Endothelial cell (in vitro differentiated cells): ENCODE measurements at regions not wholly inside any gene's neighbourhood (a gene's known extent, or its start where the extent isn't known, plus 50 kb on each side); places are given as distances from the start of the nearest gene placed in this dataset.

Source experiments
- DNase-seq: peaks from one replicate; pipeline ENCODE4 v3.0.0; 2021; ENCODE audit warnings: low spot score
- H3K27ac Mint-ChIP-seq: one replicate; pipeline ENCODE4 v1.8.0; 2021; ENCODE audit warnings: mixed read lengths, inconsistent platforms; ENCODE audit not compliant: unreplicated experiment
- H3K27me3 Mint-ChIP-seq: one replicate; pipeline ENCODE4 v1.8.0; 2021; ENCODE audit warnings: mild to moderate bottlenecking, moderate library complexity, mixed read lengths, inconsistent platforms; ENCODE audit not compliant: unreplicated experiment
- H3K36me3 Mint-ChIP-seq: one replicate; pipeline ENCODE4 v1.8.0; 2021; ENCODE audit warnings: mild to moderate bottlenecking, low read depth, mixed read lengths, inconsistent platforms; ENCODE audit not compliant: unreplicated experiment
- H3K4me1 Mint-ChIP-seq: one replicate; pipeline ENCODE4 v1.8.0; 2021; ENCODE audit warnings: mild to moderate bottlenecking, mixed read lengths, inconsistent platforms; ENCODE audit not compliant: unreplicated experiment
- H3K4me3 Mint-ChIP-seq: one replicate; pipeline ENCODE4 v1.8.0; 2021; ENCODE audit warnings: mild to moderate bottlenecking, mixed read lengths, inconsistent platforms; ENCODE audit not compliant: unreplicated experiment
- H3K9me3 Mint-ChIP-seq: one replicate; pipeline ENCODE4 v1.8.0; 2021; ENCODE audit warnings: mixed read lengths, inconsistent platforms; ENCODE audit not compliant: unreplicated experiment
- CTCF ChIP-seq: fragments of 200-600 bp; sonication (generic); IDR thresholded peaks from one replicate; pipeline ENCODE4 v1.5.0; 2021; ENCODE audit warnings: antibody characterized with exemption; ENCODE audit not compliant: unreplicated experiment

- no peaks in the 10 kb centered on the region for H3K4me1 Mint-ChIP-seq
- peaks cover 3% of the 10 kb centered on the region for H3K27me3 Mint-ChIP-seq
- H3K4me3 Mint-ChIP-seq = no peak overlapping the region
- H3K27ac Mint-ChIP-seq = no peak overlapping the region
- no peaks in the 10 kb centered on the region for H3K36me3 Mint-ChIP-seq
- no peaks in the 10 kb centered on the region for H3K9me3 Mint-ChIP-seq
- TF ChIP-seq CTCF = no peak
- no peak for DNase-seq
These were observed 59.6 kb upstream of the SHANK2 start for GRCh38 chr11:71311928-71312510.

- Mint-ChIP-seq H3K27me3 (peaks cover 3% of the 10 kb centered on the region), H3K9me3 (no peaks in the 10 kb centered on the region), H3K4me1 (no peaks in the 10 kb centered on the region), H3K36me3 (no peaks in the 10 kb centered on the region), H3K4me3 (no peak overlapping the region), H3K27ac (no peak overlapping the region)
- no peak for TF ChIP-seq CTCF
- DNase-seq = no peak
These were observed 59.0 kb upstream of the SHANK2 start for GRCh38 chr11:71311176-71311925.

- no peak overlapping the region for H3K4me3 Mint-ChIP-seq
These were observed 57.8 kb upstream of the SHANK2 start for GRCh38 chr11:71310184-71310583.

GRCh38 chr11:71309611-71310010 lies 57.2 kb upstream of the SHANK2 start:
- no peaks in the 10 kb centered on the region for H3K4me1 Mint-ChIP-seq
- no peaks in the 10 kb centered on the region for H3K36me3 Mint-ChIP-seq
- peaks cover 3% of the 10 kb centered on the region for H3K27me3 Mint-ChIP-seq
- no peaks in the 10 kb centered on the region for H3K9me3 Mint-ChIP-seq
- no peak for TF ChIP-seq CTCF
- no peak overlapping the region for H3K4me3 Mint-ChIP-seq
- no peak overlapping the region for H3K27ac Mint-ChIP-seq
- no peak for DNase-seq

More at GRCh38 chr11:71310184-71310583, 57.8 kb upstream of the SHANK2 start:
- H3K36me3 Mint-ChIP-seq = no peaks in the 10 kb centered on the region
- DNase-seq = no peak
- peaks cover 3% of the 10 kb centered on the region for H3K27me3 Mint-ChIP-seq
- no peak for TF ChIP-seq CTCF
- no peaks in the 10 kb centered on the region for H3K9me3 Mint-ChIP-seq
- H3K27ac Mint-ChIP-seq = no peak overlapping the region
- no peaks in the 10 kb centered on the region for H3K4me1 Mint-ChIP-seq

GRCh38 chr11:71309181-71309580 lies 56.8 kb upstream of the SHANK2 start:
- no peak for DNase-seq
- Mint-ChIP-seq H3K4me1 (no peaks in the 10 kb centered on the region), H3K27me3 (peaks cover 3% of the 10 kb centered on the region), H3K36me3 (no peaks in the 10 kb centered on the region), H3K9me3 (no peaks in the 10 kb centered on the region), H3K4me3 (no peak overlapping the region), H3K27ac (no peak overlapping the region)
- TF ChIP-seq CTCF = no peak
